CD4-positive, alpha-beta T cell (primary cell): ENCODE measurements at regions not wholly inside any gene's neighbourhood (a gene's known extent, or its start where the extent isn't known, plus 50 kb on each side); places are given as distances from the start of the nearest gene placed in this dataset.

Experiments used
- ATAC-seq: fragments of 200-7000 bp; cut with Tn5 transposase; one replicate; pipeline ENCODE4 v1.10.0; 2022; ENCODE audit warnings: mild to moderate bottlenecking; ENCODE audit not compliant: poor library complexity
- CTCF ChIA-PET: fragments of 350-600 bp; sonication (Branson Sonifier 250); formaldehyde crosslinking; loops from one replicate; lab custom pipeline; 2021; ENCODE audit warnings: antibody characterized with exemption, inconsistent platforms; lab: Charles Lee
- POLR2A ChIA-PET: fragments of 350-600 bp; sonication (Branson Sonifier 250); formaldehyde crosslinking; loops from one replicate; lab custom pipeline; 2021; ENCODE audit warnings: antibody characterized with exemption, inconsistent platforms; lab: Charles Lee
- DNase-seq, 14 experiments: peaks; one replicate each; pipeline ENCODE4 v3.0.0-alpha.2; 2013 to 2020; ENCODE audit warnings: mixed read lengths in 2 of 14
- H3K27ac ChIP-seq, 2 donors: one replicate each; pipeline versions ENCODE4 v1.5.1 to v1.7.0; 2013; ENCODE audit warnings: low read length in 2 of 2, low read depth in 1 of 2, mild to moderate bottlenecking in 1 of 2
- H3K27me3 ChIP-seq, 2 experiments: 1 replicate in 1 of 2; 2 replicates in 1 of 2; pipeline versions ENCODE4 v1.6.1 to v1.7.0; 2013; ENCODE audit warnings: low read length in 2 of 2, control low read depth in 1 of 2, mild to moderate bottlenecking in 1 of 2, moderate library complexity in 1 of 2; ENCODE audit not compliant: insufficient read depth in 2 of 2, control insufficient read depth in 1 of 2
- H3K36me3 ChIP-seq: one replicate; pipeline ENCODE4 v1.6.1; 2013; ENCODE audit warnings: low read length, control low read depth; ENCODE audit not compliant: insufficient read depth
- H3K4me1 ChIP-seq: one replicate; pipeline ENCODE4 v1.6.1; 2013; ENCODE audit warnings: low read length, control low read depth; ENCODE audit not compliant: insufficient read depth
- H3K4me3 ChIP-seq: one replicate; pipeline ENCODE4 v1.5.1; 2013; ENCODE audit warnings: mild to moderate bottlenecking, low read length, moderate library complexity
- H3K9me3 ChIP-seq, 2 experiments: 1 replicate in 1 of 2; 2 replicates in 1 of 2; pipeline versions ENCODE4 v1.6.1 to v1.7.0; 2013; ENCODE audit warnings: low read length in 2 of 2, mild to moderate bottlenecking in 2 of 2, control low read depth in 1 of 2, moderate library complexity in 1 of 2; ENCODE audit not compliant: control insufficient read depth in 1 of 2, insufficient read depth in 1 of 2
- H3K27ac Mint-ChIP-seq: one replicate; pipeline ENCODE4 v1.8.0; 2020; ENCODE audit warnings: mixed read lengths
- H3K27me3 Mint-ChIP-seq: one replicate; pipeline ENCODE4 v1.8.0; 2021; ENCODE audit warnings: mixed read lengths
- H3K36me3 Mint-ChIP-seq: one replicate; pipeline ENCODE4 v1.8.0; 2021; ENCODE audit warnings: low read depth, mixed read lengths
- H3K4me1 Mint-ChIP-seq: one replicate; pipeline ENCODE4 v1.8.0; 2021; ENCODE audit warnings: low read depth, mixed read lengths
- H3K4me3 Mint-ChIP-seq: one replicate; pipeline ENCODE4 v1.8.0; 2020; ENCODE audit warnings: mild to moderate bottlenecking, mixed read lengths
- H3K9me3 Mint-ChIP-seq: one replicate; pipeline ENCODE4 v1.8.0; 2020; ENCODE audit warnings: mixed read lengths
- intact Hi-C, 2 experiments: fragments of 100-400 bp; cut with DNase I in 1 of 2; cut with micrococcal nuclease in 1 of 2; formaldehyde crosslinking; loops; one replicate each; pipeline versions ENCODE4 v1.15.1 to v1.9.0; 2023 to 2025; cut with DNase I, micrococcal nuclease
- TF ChIP-seq, protein P1 (sequence below): fragments of 200-600 bp; IDR thresholded peaks from one replicate; pipeline ENCODE4 v1.8.0; 2022; ENCODE audit warnings: antibody characterized with exemption, mild to moderate bottlenecking

DNA sequence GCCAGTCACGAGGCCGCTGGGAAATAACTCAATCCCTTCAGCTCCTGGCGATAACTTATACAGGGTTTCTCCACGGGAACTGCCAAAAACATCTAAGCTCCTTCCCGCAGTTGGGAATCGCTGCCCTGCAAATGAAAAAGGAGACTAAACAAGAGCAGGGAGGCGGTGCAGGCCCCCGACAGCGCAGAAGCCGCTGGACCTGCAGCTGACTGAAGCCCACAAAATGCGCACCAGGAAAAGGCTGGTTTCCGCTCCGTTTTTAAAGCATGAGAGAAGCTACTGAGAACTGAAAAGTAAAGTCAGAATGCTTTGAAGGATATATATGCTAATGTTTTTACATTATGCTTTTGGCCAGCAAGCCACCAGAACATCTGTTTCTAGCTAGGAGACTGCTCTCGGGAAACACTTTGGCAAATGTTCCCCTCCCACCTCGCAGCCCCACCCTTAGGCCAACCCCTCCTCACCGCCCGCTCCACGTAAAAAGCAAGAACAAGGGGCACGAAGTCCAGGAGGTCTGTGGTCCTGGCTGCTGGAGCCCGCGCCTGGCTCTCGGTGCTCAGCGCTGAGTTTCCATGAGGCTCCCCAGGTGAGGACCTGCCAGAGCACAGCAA, 90.5 kb downstream of the SOD2 start:
- Histone ChIP-seq H3K27me3 (peaks cover 0 to 4% of the 10 kb centered on the region in 2 experiments), H3K36me3 (no peaks in the 10 kb centered on the region), H3K9me3 (peaks cover 0 to 4% of the 10 kb centered on the region in 2 experiments), H3K4me3 (no peak overlapping the region), H3K27ac (no peak overlapping the region), H3K4me1 (no peaks in the 10 kb centered on the region)
- CTCF ChIA-PET: no interaction called here
- no peak for DNase-seq
- no peaks in the 10 kb centered on the region for H3K27me3 Mint-ChIP-seq
- POLR2A ChIA-PET: no interaction called here
- TF ChIP-seq, protein P1, sequence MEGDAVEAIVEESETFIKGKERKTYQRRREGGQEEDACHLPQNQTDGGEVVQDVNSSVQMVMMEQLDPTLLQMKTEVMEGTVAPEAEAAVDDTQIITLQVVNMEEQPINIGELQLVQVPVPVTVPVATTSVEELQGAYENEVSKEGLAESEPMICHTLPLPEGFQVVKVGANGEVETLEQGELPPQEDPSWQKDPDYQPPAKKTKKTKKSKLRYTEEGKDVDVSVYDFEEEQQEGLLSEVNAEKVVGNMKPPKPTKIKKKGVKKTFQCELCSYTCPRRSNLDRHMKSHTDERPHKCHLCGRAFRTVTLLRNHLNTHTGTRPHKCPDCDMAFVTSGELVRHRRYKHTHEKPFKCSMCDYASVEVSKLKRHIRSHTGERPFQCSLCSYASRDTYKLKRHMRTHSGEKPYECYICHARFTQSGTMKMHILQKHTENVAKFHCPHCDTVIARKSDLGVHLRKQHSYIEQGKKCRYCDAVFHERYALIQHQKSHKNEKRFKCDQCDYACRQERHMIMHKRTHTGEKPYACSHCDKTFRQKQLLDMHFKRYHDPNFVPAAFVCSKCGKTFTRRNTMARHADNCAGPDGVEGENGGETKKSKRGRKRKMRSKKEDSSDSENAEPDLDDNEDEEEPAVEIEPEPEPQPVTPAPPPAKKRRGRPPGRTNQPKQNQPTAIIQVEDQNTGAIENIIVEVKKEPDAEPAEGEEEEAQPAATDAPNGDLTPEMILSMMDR: no peak
- H3K4me3 Mint-ChIP-seq: no peak overlapping the region
- intact Hi-C loops: no loop called here
- ATAC-seq: no peak
- no peaks in the 10 kb centered on the region for H3K36me3 Mint-ChIP-seq
- no peak overlapping the region for H3K27ac Mint-ChIP-seq
- H3K4me1 Mint-ChIP-seq: no peaks in the 10 kb centered on the region
- H3K9me3 Mint-ChIP-seq: no peaks in the 10 kb centered on the region

DNA sequence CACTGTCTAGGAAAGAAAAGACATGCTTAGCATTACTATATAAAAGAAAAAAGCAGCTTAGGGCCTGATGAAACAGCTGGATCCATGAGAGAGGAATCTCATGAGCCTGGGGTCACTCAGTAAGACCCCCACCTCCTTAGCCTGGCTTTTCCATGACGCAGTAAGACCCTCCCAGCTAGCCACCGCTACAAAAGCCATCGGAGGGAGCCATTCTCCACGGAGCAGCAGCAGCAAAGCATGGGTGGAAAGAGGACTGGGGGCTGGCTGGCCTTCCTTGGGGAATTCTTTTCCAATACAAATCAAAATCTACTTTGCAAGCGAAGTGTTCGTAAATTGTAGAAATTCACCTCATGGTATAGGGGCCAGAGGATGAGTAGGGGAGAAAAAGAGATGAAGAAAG, 91.8 kb downstream of the SOD2 start:
- Histone ChIP-seq H3K4me3 (no peak overlapping the region), H3K27ac (no peak overlapping the region), H3K4me1 (no peaks in the 10 kb centered on the region), H3K27me3 (peaks cover 0 to 4% of the 10 kb centered on the region in 2 experiments), H3K36me3 (no peaks in the 10 kb centered on the region), H3K9me3 (peaks cover 0 to 4% of the 10 kb centered on the region in 2 experiments)
- ChIA-PET CTCF (no interaction called here), POLR2A (no interaction called here)
- Mint-ChIP-seq H3K4me3 (no peak overlapping the region), H3K4me1 (no peaks in the 10 kb centered on the region), H3K36me3 (no peaks in the 10 kb centered on the region), H3K9me3 (no peaks in the 10 kb centered on the region), H3K27me3 (no peaks in the 10 kb centered on the region), H3K27ac (no peak overlapping the region)
- TF ChIP-seq, protein P1: no peak
- ATAC-seq: no peak
- no peak for DNase-seq
- intact Hi-C loops: no loop called here

DNA sequence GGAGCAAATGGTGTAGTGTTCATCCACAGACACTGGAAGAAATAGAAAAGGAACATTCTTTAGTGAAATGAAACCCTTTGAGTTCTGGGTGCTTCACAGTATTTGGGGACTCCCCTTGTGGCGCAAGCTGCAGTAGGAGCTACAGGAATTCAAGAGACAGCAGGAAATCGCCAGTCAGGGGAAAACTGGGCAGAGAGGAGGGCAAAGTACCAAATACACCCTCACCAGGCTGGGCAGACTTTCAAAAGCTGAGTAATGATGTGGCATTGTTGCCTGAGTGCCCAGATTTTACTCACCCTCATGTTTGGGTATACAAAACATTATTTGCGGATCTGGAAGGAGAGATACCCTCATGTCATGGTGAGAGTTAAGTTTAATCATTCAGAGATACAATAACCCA, 97.9 kb downstream of the SOD2 start:
- DNase-seq (no peak), ATAC-seq (no peak)
- H3K9me3 ChIP-seq: no peaks in the 10 kb centered on the region
- TF ChIP-seq, protein P1: no peak
- Mint-ChIP-seq H3K4me3 (no peak overlapping the region), H3K9me3 (no peaks in the 10 kb centered on the region), H3K27me3 (no peaks in the 10 kb centered on the region), H3K4me1 (no peaks in the 10 kb centered on the region), H3K36me3 (no peaks in the 10 kb centered on the region), H3K27ac (no peak overlapping the region)
- no peak overlapping the region for H3K4me3 ChIP-seq
- no peak overlapping the region for H3K27ac ChIP-seq
- H3K4me1 ChIP-seq: no peaks in the 10 kb centered on the region
- H3K27me3 ChIP-seq: no peaks in the 10 kb centered on the region
- intact Hi-C loops: no loop called here
- POLR2A ChIA-PET: no interaction called here
- CTCF ChIA-PET: no interaction called here
- no peaks in the 10 kb centered on the region for H3K36me3 ChIP-seq
